Inferior parietal cortex (tissue), 1 donor: ENCODE measurements at regions not wholly inside any gene's neighbourhood (a gene's known extent, or its start where the extent isn't known, plus 50 kb on each side); places are given as distances from the start of the nearest gene placed in this dataset.
A peak's percentile ranks its signal among the peaks of the same experiment; 100 is the strongest.

ENCODE experiments used
- DNase-seq: peaks from one replicate; pipeline ENCODE4 v3.0.0-alpha.2; 2016; ENCODE audit errors: extremely low spot score

- DNase-seq = no peak
These were observed 228.0 kb downstream of the ETAA1 start for GRCh38 chr2:67625178-67625577.

GRCh38 chr2:67625690-67626475 lies 228.8 kb downstream of the ETAA1 start:
- no peak for DNase-seq

DNA sequence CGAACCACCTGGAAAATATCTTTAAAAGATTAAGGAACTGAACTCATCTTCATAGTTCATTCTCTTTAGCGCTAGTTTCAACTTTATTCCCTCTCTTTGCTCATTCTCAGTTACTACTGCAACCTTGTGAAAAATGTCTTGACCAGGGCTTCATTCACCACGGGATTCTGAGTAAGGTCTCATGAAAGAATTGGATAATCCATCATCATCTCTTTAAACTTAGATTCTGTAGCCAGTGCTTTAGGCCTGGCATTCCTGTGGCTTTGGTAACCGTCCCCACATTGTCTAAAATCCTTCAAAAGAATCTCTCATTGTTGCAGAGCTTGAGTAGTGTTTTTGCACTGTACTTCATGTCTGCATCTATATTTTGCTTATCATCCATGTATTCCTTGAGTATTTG lies 229.5 kb downstream of the ETAA1 start:
- no peak for DNase-seq

DNA sequence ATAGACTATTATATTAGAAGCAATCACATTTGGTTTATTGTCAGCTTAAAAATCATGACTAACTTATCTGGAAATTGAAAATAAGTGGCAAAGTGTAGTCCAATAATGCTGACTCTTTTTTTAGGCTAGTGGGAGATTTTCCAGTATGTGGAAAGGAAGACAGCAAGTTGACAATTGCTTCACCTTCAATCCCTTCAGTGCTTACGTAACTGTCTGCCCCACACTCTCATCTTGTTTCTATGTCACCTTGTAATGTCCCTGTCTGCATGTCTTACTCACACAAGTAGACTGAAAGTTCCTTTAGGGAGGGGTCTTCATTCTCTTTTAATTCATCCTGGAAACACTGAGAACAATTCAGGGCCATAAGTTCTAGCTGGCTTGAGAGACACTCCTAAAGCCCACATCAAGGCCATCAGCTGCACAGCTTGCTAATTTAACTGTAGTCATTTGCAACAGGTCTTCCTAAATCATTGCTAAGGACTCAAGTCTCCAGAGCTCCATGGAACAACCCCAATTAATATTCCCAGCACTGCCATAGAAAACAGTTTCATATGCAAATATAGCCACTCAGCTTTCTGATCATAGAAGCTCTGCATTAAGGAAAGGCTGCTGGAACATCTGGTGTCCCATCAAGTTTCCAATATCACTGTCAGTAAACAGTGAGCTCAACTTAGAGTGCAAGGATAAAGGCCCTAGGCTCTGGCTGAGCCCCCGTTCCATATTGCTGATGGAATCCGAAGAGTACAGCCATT lies 230.5 kb downstream of the ETAA1 start:
- no peak for DNase-seq

- DNase-seq = no peak
These were observed 231.8 kb downstream of the ETAA1 start for GRCh38 chr2:67628892-67629291.

DNA sequence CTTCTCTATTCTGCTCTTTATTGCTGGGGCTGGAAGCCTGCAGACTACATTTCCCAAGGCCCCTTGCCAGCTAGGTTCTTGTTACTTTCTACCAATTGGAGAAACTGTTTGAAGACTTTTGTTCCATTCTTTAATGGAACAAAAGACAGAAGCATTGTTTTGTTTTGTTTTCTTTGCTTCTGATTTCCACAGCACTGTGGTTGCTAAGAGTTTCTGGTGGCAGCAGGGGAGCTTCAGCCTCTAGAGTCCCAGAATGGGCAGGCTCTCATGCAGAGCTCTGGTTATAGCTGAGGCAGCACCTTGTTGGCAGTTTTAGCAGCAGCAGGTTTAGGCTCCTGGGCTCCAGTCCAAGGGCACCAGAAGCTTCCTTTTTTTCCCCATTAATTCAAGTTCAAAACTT lies 234.3 kb downstream of the ETAA1 start:
- DNase-seq = no peak

DNA sequence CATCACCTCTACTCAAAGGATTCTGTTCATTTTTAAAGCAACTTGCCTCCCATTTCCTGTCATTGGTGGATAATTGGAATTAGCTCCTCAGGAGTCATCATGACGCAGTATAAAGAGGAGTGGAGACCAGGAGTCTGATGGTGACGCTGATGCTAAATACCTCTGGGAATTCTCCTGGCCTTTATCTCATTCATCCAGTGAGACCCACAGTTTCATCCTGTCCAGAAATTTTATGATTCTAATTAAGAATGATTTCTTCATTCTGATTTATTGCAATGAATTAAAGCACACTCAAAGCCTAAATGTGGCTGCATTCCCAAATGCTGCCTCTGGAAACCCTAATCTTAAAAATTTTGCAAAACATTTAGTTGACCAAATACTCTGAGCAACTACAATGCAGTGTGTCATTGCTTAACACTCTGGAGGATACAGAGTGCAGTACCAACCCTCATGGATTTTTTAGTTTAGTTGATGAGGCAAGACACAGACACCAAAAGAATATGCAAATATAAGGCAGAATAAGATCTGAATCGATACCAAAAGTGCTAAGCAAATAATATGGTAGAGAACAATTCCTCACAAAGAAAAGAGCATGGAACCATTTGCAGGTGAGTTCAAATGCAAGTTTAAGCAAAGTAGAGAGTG lies 236.2 kb downstream of the ETAA1 start:
- DNase-seq = no peak

- no peak for DNase-seq
These were observed 241.0 kb downstream of the ETAA1 start for GRCh38 chr2:67638146-67638545.

- no peak for DNase-seq
These were observed 244.3 kb downstream of the ETAA1 start for GRCh38 chr2:67641312-67642045.

GRCh38 chr2:67642046-67642382 lies 244.9 kb downstream of the ETAA1 start:
- no peak for DNase-seq

DNA sequence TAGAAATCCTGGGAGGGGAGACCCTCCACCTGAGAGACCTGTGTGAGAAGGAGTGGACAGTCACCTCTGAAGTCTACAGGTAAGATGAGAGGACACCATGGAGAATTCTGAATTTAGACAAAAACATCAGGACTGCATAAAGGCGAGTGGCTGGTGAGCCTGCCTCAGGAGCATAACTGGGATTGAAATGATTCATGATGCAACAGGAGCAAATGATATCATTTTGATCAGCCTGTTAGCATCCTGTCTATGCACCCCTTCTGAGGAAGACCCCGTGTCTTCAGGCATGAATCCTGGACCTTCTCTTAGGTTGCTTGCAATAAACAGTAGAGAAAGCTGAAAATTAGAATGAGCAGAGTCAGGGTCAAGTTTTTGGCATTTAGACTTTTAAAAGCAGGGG lies 245.8 kb downstream of the ETAA1 start:
- no peak for DNase-seq

DNA sequence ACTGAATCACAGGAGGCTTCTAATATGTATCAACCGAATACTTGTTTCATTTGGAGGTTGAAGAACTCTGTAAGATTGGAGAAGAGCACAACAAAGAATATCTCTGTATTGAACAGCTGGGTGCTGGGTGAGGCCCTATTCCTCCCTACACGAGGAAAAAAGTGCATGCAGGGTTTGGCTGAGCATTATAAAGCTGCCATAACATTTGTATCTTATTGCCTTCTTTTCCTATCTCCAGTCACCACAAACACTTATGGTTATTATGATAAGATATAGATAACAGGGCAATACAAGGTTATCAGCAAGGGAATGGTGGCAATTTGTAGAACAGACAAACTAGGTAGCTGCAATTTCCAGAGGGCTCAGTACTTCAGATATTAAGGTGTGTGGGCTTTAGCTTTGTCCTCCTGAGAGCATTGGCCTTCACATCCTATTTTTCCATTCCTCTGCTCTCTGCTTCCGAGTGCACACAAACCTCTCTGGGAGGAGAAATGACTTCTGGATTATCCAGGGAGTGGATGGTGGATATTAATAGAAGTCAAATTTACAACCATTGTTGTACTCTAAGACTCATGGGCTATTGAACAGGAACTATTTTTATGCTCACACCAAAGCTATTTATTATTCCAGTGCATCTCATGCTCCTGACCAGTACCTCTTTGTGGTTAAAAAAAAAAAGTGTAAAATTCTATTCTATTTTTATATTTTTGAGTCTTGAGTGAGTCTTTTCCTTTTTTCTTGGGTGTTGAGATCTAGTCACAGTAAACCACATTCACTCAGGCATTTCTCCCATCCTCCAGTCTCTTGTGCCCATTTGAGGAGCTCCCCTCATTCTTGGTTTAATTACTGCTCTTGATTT lies 248.4 kb downstream of the ETAA1 start:
- DNase-seq = no peak

GRCh38 chr2:67646714-67647333 lies 249.7 kb downstream of the ETAA1 start:
- no peak for DNase-seq

DNA sequence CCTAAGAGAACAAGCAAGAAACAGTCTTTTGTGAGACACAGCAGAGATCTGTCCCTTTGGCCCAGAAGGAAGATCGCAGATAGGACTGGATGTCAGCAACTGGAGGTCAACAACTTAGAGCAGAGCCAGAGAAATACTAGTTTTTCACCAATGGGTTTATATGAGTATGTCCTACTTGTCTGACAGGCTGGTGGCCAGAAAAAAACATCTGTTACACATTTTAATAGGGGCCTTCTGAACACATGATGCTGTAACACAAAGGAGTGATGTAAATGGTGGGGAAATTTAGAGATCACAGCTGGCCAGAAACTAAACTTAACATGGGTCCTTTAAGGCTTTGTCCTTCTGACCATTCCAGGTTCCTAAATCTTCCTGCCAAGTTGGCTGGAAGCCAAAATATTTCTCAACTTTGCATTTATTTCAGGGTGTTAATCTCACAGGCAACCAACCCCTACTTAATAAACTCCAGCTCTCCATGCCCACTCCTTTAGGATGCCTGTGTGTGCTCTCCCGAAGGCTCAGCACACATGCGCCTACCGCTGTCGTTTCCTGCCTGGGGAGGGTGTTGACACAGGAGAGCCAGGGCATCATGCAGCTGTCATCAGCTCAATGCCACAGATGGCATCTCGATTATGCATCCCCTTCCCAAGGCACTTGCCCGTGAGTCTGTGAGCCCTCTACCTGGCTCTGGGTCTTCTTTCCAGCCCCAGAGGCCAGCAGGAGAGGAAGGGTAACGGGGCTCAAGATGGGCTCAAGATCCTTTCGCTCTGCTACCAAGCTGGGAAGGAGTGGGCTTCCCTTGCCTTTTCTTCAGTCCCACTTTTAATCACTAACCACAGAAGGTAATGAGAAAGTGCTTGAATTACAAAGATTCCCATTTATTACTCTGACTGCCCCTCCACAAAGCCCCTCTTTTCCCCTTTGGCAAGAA lies 252.5 kb downstream of the ETAA1 start:
- no peak for DNase-seq

- peak; percentile 32 for DNase-seq
These were observed 253.4 kb downstream of the ETAA1 start for GRCh38 chr2:67650291-67651133.

- DNase-seq = no peak
These were observed 254.4 kb downstream of the ETAA1 start for GRCh38 chr2:67651565-67651964.

DNA sequence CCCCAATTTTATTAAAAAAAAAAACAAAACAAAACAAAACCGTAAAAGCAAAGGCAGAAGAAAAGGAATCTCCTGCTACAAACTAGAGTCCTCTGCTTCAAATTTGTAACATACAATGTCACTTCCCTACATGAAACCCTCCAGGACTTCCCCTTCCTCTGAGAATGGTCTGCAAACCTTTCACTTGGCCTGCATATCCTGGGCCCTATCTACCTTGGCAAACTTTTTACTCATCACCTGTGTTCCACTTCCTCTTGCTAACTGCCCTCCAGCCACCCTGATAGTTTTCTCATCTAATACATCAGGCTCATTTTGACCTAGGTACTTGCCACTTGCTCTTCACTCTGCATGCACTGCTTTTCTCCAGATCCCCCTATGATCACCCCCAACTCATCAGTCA lies 255.5 kb downstream of the ETAA1 start:
- no peak for DNase-seq

GRCh38 chr2:67656875-67657274 lies 259.7 kb downstream of the ETAA1 start:
- DNase-seq = no peak

DNA sequence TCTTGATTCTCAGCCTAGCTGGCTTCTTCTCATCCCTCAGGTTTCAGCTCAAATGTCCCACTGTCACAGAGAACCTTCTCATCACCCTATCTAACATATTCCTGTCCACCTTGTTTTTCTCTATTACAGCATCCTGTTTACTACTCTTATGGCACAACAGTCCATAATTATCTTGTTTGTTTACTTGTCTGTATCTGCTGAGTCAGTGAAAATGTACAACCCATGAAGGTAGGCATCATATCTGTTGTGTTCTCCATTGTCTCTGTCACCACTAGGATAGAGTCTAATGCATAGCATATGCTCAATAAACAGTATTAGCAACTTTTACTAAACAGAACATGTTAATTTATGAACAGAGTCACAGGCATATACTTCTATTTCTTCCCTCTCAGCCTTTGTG lies 261.7 kb downstream of the ETAA1 start:
- DNase-seq = no peak
